ENCODE measurements at regions not wholly inside any gene's neighbourhood (a gene's known extent, or its start where the extent isn't known, plus 50 kb on each side); places are given as distances from the start of the nearest gene placed in this dataset.

- DNase-seq: no peak
- intact Hi-C loops (cut with DNase I; ENCODE audit: low total_unique reads): no loop called here
- H3K4me1 ChIP-seq: no peaks in the 10 kb centered on the region
- H3K4me3 ChIP-seq: no peak overlapping the region
- H3K36me3 ChIP-seq: no peaks in the 10 kb centered on the region
- no peaks in the 10 kb centered on the region for H3K27me3 ChIP-seq
- no peak overlapping the region for H3K27ac ChIP-seq
- H3K9me3 ChIP-seq: no peaks in the 10 kb centered on the region
- TF ChIP-seq POLR2A (IDR thresholded peaks at IDR 0.05): no peak
- TF ChIP-seq CTCF (IDR thresholded peaks at IDR 0.05): no peak
These were observed 157.9 kb upstream of the PDE10A start for GRCh38 chr6:165820934-165821333.

GRCh38 chr6:165820407-165820806 lies 157.4 kb upstream of the PDE10A start:
- intact Hi-C loops (cut with DNase I; ENCODE audit: low total_unique reads): no loop called here
- no peak overlapping the region for H3K27ac ChIP-seq
- no peak overlapping the region for H3K4me3 ChIP-seq
- no peak for DNase-seq
- H3K4me1 ChIP-seq: no peaks in the 10 kb centered on the region
- H3K36me3 ChIP-seq: no peaks in the 10 kb centered on the region
- no peak for TF ChIP-seq CTCF (IDR thresholded peaks at IDR 0.05)
- no peaks in the 10 kb centered on the region for H3K9me3 ChIP-seq
- no peaks in the 10 kb centered on the region for H3K27me3 ChIP-seq

- TF ChIP-seq CTCF (IDR thresholded peaks at IDR 0.05): no peak
- no peak for TF ChIP-seq POLR2A (IDR thresholded peaks at IDR 0.05)
- Histone ChIP-seq H3K4me1 (no peaks in the 10 kb centered on the region), H3K36me3 (no peaks in the 10 kb centered on the region), H3K27me3 (no peaks in the 10 kb centered on the region), H3K4me3 (no peak overlapping the region), H3K9me3 (no peaks in the 10 kb centered on the region), H3K27ac (no peak overlapping the region)
- DNase-seq: no peak
- intact Hi-C loops (cut with DNase I; ENCODE audit: low total_unique reads): no loop called here
These were observed 156.4 kb upstream of the PDE10A start for GRCh38 chr6:165819394-165819793.

GRCh38 chr6:165818200-165818599 lies 155.2 kb upstream of the PDE10A start:
- Histone ChIP-seq H3K4me1 (no peaks in the 10 kb centered on the region), H3K36me3 (no peaks in the 10 kb centered on the region), H3K4me3 (no peak overlapping the region), H3K27me3 (no peaks in the 10 kb centered on the region), H3K27ac (no peak overlapping the region), H3K9me3 (no peaks in the 10 kb centered on the region)
- TF ChIP-seq POLR2A (IDR thresholded peaks at IDR 0.05): no peak
- no peak for TF ChIP-seq CTCF (IDR thresholded peaks at IDR 0.05)
- no peak for DNase-seq
- intact Hi-C loops (cut with DNase I; ENCODE audit: low total_unique reads): no loop called here

GRCh38 chr6:165817771-165818170 lies 154.7 kb upstream of the PDE10A start:
- Histone ChIP-seq H3K9me3 (no peaks in the 10 kb centered on the region), H3K4me3 (no peak overlapping the region), H3K27ac (no peak overlapping the region), H3K36me3 (no peaks in the 10 kb centered on the region), H3K27me3 (no peaks in the 10 kb centered on the region), H3K4me1 (no peaks in the 10 kb centered on the region)
- TF ChIP-seq POLR2A (IDR thresholded peaks at IDR 0.05): no peak
- no peak for TF ChIP-seq CTCF (IDR thresholded peaks at IDR 0.05)
- intact Hi-C loops (cut with DNase I; ENCODE audit: low total_unique reads): no loop called here
- no peak for DNase-seq

All from uterus (tissue), 3 donors.